NAMALWA (cell line): ENCODE measurements at regions not wholly inside any gene's neighbourhood (a gene's known extent, or its start where the extent isn't known, plus 50 kb on each side); places are given as distances from the start of the nearest gene placed in this dataset.
A peak's percentile ranks its signal among the peaks of the same experiment; 100 is the strongest.
"Not testable (repeated sequence)": the region's sequence is repeated elsewhere in the genome, so short reads cannot be mapped to it uniquely, and the experiment has no call there.

Experiments used
- DNase-seq: peaks from one replicate; pipeline ENCODE4 v3.0.0-alpha.2; 2015; ENCODE audit warnings: low spot score

GRCh38 chr6:11427091-11427722, 110.3 kb upstream of the TMEM170B start:
- DNase-seq = no peak

GRCh38 chr6:11426571-11426970, 111.0 kb upstream of the TMEM170B start:
- DNase-seq = no peak

- no peak for DNase-seq
These were observed 111.7 kb upstream of the TMEM170B start for GRCh38 chr6:11425876-11426275.

- no peak for DNase-seq
These were observed 112.1 kb upstream of the TMEM170B start for GRCh38 chr6:11425431-11425871.

- DNase-seq = no peak
These were observed 113.0 kb upstream of the TMEM170B start for GRCh38 chr6:11424395-11425034.

- no peak for DNase-seq
These were observed 113.9 kb upstream of the TMEM170B start for GRCh38 chr6:11423667-11424066.

GRCh38 chr6:11423072-11423471, 114.5 kb upstream of the TMEM170B start:
- DNase-seq = no peak

- no peak for DNase-seq
These were observed 117.6 kb upstream of the TMEM170B start for GRCh38 chr6:11419763-11420453.

GRCh38 chr6:11418290-11418905, 119.2 kb upstream of the TMEM170B start:
- no peak for DNase-seq

- no peak for DNase-seq
These were observed 120.5 kb upstream of the TMEM170B start for GRCh38 chr6:11416936-11417576.

- DNase-seq = not testable (repeated sequence)
These were observed 121.2 kb upstream of the TMEM170B start for GRCh38 chr6:11416099-11416935.

GRCh38 chr6:11415557-11415956, 122.0 kb upstream of the TMEM170B start:
- no peak for DNase-seq

- DNase-seq = peak; percentile 29
These were observed 123.2 kb upstream of the TMEM170B start for GRCh38 chr6:11414176-11414963.

GRCh38 chr6:11413728-11414127, 123.8 kb upstream of the TMEM170B start:
- no peak for DNase-seq

GRCh38 chr6:11413117-11413687, 124.3 kb upstream of the TMEM170B start:
- peak; percentile 18 for DNase-seq

- DNase-seq = no peak
These were observed 124.9 kb upstream of the TMEM170B start for GRCh38 chr6:11412616-11413015.

GRCh38 chr6:11412011-11412424, 125.5 kb upstream of the TMEM170B start:
- DNase-seq = no peak

GRCh38 chr6:11411593-11411992, 126.0 kb upstream of the TMEM170B start:
- DNase-seq = no peak

- DNase-seq = no peak
These were observed 126.8 kb upstream of the TMEM170B start for GRCh38 chr6:11410539-11411307.
